GM23338 (cell line): ENCODE measurements at regions not wholly inside any gene's neighbourhood (a gene's known extent, or its start where the extent isn't known, plus 50 kb on each side); places are given as distances from the start of the nearest gene placed in this dataset.

Source experiments
- ATAC-seq: fragments of 200-7000 bp; cut with Tn5 transposase; 3 replicates; pipeline ENCODE4 v1.9.1; 2020
- DNase-seq: peaks from one replicate; pipeline ENCODE4 v3.0.0-alpha.2; 2015; ENCODE audit warnings: low spot score
- H2AFZ ChIP-seq: fragments of 200-600 bp; sonication (generic); 2 replicates; pipeline ENCODE4 v1.8.0; 2016; ENCODE audit warnings: antibody characterized with exemption, mild to moderate bottlenecking, moderate library complexity
- H3F3A ChIP-seq: fragments of 200-600 bp; sonication (generic); replicated peaks from 2 replicates; pipeline ENCODE4 v1.8.0; 2017; ENCODE audit warnings: antibody characterized with exemption, mixed run types, low read depth
- H3K27ac ChIP-seq: fragments of 200-600 bp; sonication (generic); 2 replicates; pipeline ENCODE4 v1.6.1; 2016; ENCODE audit warnings: low read depth
- H3K27me3 ChIP-seq: fragments of 200-600 bp; sonication (generic); 2 replicates; pipeline ENCODE4 v1.8.0; 2016; ENCODE audit warnings: mild to moderate bottlenecking, mixed run types, moderate library complexity; ENCODE audit not compliant: insufficient read depth
- H3K36me3 ChIP-seq: fragments of 200-600 bp; sonication (generic); 2 replicates; pipeline ENCODE4 v1.8.0; 2016; ENCODE audit warnings: mild to moderate bottlenecking; ENCODE audit not compliant: insufficient read depth
- H3K4me1 ChIP-seq: fragments of 200-600 bp; sonication (generic); 2 replicates; pipeline ENCODE4 v1.8.0; 2016; ENCODE audit warnings: mild to moderate bottlenecking, moderate library complexity; ENCODE audit not compliant: insufficient read depth
- H3K4me2 ChIP-seq: fragments of 200-600 bp; sonication (generic); 2 replicates; pipeline ENCODE4 v1.7.1; 2017; ENCODE audit warnings: mixed run types
- H3K4me3 ChIP-seq: fragments of 200-600 bp; sonication (generic); 2 replicates; pipeline ENCODE4 v1.6.1; 2016; ENCODE audit warnings: mixed run types
- H3K79me2 ChIP-seq: fragments of 200-600 bp; sonication (generic); replicated peaks from 2 replicates; pipeline ENCODE4 v1.8.0; 2017; ENCODE audit warnings: mild to moderate bottlenecking; ENCODE audit not compliant: insufficient read depth
- H3K9me2 ChIP-seq: fragments of 200-600 bp; sonication (generic); 2 replicates; pipeline ENCODE4 v1.8.0; 2017; ENCODE audit not compliant: insufficient read depth
- H4K20me1 ChIP-seq: fragments of 200-600 bp; sonication (generic); replicated peaks from 2 replicates; pipeline ENCODE4 v1.8.0; 2017; ENCODE audit warnings: mild to moderate bottlenecking; ENCODE audit not compliant: insufficient read depth
- H3K27ac Mint-ChIP-seq: 2 replicates; pipeline ENCODE4 v1.8.0; 2020; ENCODE audit warnings: inconsistent platforms, mild to moderate bottlenecking, moderate library complexity, mixed read lengths
- H3K27me3 Mint-ChIP-seq: 3 replicates; pipeline ENCODE4 v1.8.0; 2022; ENCODE audit warnings: low read depth, mild to moderate bottlenecking, moderate library complexity, mixed read lengths, inconsistent platforms; ENCODE audit not compliant: insufficient read depth, poor library complexity
- H3K36me3 Mint-ChIP-seq: 3 replicates; pipeline ENCODE4 v1.8.0; 2021; ENCODE audit warnings: low read depth, mild to moderate bottlenecking, inconsistent platforms, moderate library complexity, mixed read lengths
- H3K4me1 Mint-ChIP-seq: 3 replicates; pipeline ENCODE4 v1.8.0; 2020; ENCODE audit warnings: mild to moderate bottlenecking, inconsistent platforms, mixed read lengths
- H3K4me3 Mint-ChIP-seq: 3 replicates; pipeline ENCODE4 v1.8.0; 2021; ENCODE audit warnings: moderate library complexity, mild to moderate bottlenecking, inconsistent platforms, mixed read lengths
- H3K9me3 Mint-ChIP-seq: 3 replicates; pipeline ENCODE4 v1.8.0; 2020; ENCODE audit warnings: moderate library complexity, mild to moderate bottlenecking, inconsistent platforms, mixed read lengths
- CREB1 ChIP-seq: fragments of 250-450 bp; sonication (Bioruptor Pico); IDR thresholded peaks from 2 replicates; pipeline ENCODE4 v1.5.0; 2020; ENCODE audit warnings: low read depth, mild to moderate bottlenecking, moderate library complexity
- EZH2 ChIP-seq: fragments of 200-600 bp; sonication (generic); IDR thresholded peaks from one replicate; pipeline ENCODE4 v1.8.0; 2017; ENCODE audit warnings: antibody characterized with exemption, mild to moderate bottlenecking, low read depth; ENCODE audit not compliant: unreplicated experiment
- EZH2phosphoT487 ChIP-seq: fragments of 200-600 bp; sonication (generic); IDR thresholded peaks from one replicate; pipeline ENCODE4 v1.8.1; 2018; ENCODE audit warnings: antibody characterized with exemption; ENCODE audit not compliant: unreplicated experiment
- JUNB ChIP-seq: IDR thresholded peaks from one replicate; pipeline ENCODE4 v1.6.1; 2016; ENCODE audit warnings: antibody characterized with exemption; ENCODE audit not compliant: unreplicated experiment
- NANOG ChIP-seq: IDR thresholded peaks from 2 replicates; pipeline ENCODE4 v1.6.1; 2016; ENCODE audit warnings: antibody characterized with exemption, borderline replicate concordance
- POLR2AphosphoS5 ChIP-seq: IDR thresholded peaks from 2 replicates; pipeline ENCODE4 v1.6.1; 2016; ENCODE audit warnings: antibody characterized with exemption, low read depth
- ZNF114 ChIP-seq: fragments of 250-450 bp; sonication (Bioruptor Pico); IDR thresholded peaks from 2 replicates; pipeline ENCODE4 v1.5.0; 2020; ENCODE audit warnings: mild to moderate bottlenecking, moderate library complexity
- ZNF462 ChIP-seq: fragments of 250-450 bp; sonication (Bioruptor Pico); IDR thresholded peaks from 2 replicates; pipeline ENCODE4 v1.5.0; 2020; ENCODE audit warnings: mild to moderate bottlenecking, moderate library complexity
- TF ChIP-seq, protein P1 (sequence below): IDR thresholded peaks from 2 replicates; pipeline ENCODE4 v1.6.1; 2016; ENCODE audit warnings: antibody characterized with exemption
- TF ChIP-seq, protein P2 (sequence below), 2 experiments: fragments of 200-600 bp in 1 of 2; sonication (generic) in 1 of 2; conservative IDR thresholded peaks; 2 replicates each; pipeline versions ENCODE4 v1.5.1 to v1.6.1; 2016 to 2017; ENCODE audit warnings: antibody characterized with exemption in 2 of 2, low read depth in 2 of 2, mild to moderate bottlenecking in 2 of 2, moderate library complexity in 1 of 2

DNA sequence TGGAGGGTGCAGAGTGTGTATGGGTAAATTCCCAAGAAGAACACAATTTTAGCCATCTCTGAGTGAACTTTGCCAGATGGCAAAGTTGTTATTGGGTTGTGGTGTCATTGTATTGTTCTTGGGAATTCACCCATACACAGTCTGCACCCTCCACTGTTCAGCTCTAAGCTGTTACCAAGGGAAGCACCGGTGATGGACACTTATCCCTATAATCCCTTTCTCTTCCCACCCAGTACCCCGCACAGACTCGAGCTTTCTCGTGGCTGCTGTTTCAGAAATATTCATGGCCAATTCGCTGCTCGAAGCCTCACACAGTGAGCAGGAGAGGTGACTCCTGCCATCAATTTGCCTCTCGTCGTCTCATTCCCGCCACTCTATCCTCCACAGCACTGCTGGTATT is 95.7 kb upstream of the PALMD start:
- H2AFZ ChIP-seq: 0 out of 2 replicates have a peak overlapping the region, but pooled peaks have one; percentile 43

GRCh38 chr1:99551812-99552614 is 93.9 kb upstream of the PALMD start:
- Mint-ChIP-seq H3K4me1 (no peaks in the 10 kb centered on the region), H3K9me3 (no peaks in the 10 kb centered on the region), H3K27me3 (no peaks in the 10 kb centered on the region), H3K27ac (no peak overlapping the region), H3K36me3 (no peaks in the 10 kb centered on the region), H3K4me3 (no peak overlapping the region)
- Histone ChIP-seq H3K79me2 (no peaks in the 10 kb centered on the region), H3K36me3 (no peaks in the 10 kb centered on the region), H2AFZ (no peak overlapping the region), H3K9me2 (no peaks in the 10 kb centered on the region), H3K27ac (no peak overlapping the region), H3K4me3 (no peak overlapping the region), H3K4me1 (no peaks in the 10 kb centered on the region), H3K27me3 (no peaks in the 10 kb centered on the region), H4K20me1 (no peaks in the 10 kb centered on the region), H3F3A (no peaks in the 10 kb centered on the region), H3K4me2 (no peak overlapping the region)
- DNase-seq (no peak), ATAC-seq (no peak)
- TF ChIP-seq, protein P1, sequence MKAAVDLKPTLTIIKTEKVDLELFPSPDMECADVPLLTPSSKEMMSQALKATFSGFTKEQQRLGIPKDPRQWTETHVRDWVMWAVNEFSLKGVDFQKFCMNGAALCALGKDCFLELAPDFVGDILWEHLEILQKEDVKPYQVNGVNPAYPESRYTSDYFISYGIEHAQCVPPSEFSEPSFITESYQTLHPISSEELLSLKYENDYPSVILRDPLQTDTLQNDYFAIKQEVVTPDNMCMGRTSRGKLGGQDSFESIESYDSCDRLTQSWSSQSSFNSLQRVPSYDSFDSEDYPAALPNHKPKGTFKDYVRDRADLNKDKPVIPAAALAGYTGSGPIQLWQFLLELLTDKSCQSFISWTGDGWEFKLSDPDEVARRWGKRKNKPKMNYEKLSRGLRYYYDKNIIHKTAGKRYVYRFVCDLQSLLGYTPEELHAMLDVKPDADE: no peak
- TF ChIP-seq EZH2 (no peak), ZNF462 (no peak), JUNB (no peak)

More for the DNA sequence above, 95.7 kb upstream of the PALMD start:
- TF ChIP-seq, protein P2, sequence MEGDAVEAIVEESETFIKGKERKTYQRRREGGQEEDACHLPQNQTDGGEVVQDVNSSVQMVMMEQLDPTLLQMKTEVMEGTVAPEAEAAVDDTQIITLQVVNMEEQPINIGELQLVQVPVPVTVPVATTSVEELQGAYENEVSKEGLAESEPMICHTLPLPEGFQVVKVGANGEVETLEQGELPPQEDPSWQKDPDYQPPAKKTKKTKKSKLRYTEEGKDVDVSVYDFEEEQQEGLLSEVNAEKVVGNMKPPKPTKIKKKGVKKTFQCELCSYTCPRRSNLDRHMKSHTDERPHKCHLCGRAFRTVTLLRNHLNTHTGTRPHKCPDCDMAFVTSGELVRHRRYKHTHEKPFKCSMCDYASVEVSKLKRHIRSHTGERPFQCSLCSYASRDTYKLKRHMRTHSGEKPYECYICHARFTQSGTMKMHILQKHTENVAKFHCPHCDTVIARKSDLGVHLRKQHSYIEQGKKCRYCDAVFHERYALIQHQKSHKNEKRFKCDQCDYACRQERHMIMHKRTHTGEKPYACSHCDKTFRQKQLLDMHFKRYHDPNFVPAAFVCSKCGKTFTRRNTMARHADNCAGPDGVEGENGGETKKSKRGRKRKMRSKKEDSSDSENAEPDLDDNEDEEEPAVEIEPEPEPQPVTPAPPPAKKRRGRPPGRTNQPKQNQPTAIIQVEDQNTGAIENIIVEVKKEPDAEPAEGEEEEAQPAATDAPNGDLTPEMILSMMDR (conservative IDR thresholded peaks at IDR 0.05; ENCODE audit: low read depth in 2 of 2): no peak
- TF ChIP-seq ZNF114 (CRISPR knock-in tag) (no peak), EZH2 (no peak), POLR2AphosphoS5 (no peak), JUNB (no peak), EZH2phosphoT487 (no peak), CREB1 (CRISPR knock-in tag) (no peak), NANOG (no peak)
- TF ChIP-seq, protein P1: no peak
- no peaks in the 10 kb centered on the region for H3K36me3 Mint-ChIP-seq
- no peak overlapping the region for H3K4me2 ChIP-seq
- H3K27ac Mint-ChIP-seq: 0 out of 2 replicates have a peak overlapping the region, but pooled peaks have one; percentile 32
- H3K36me3 ChIP-seq: no peaks in the 10 kb centered on the region
- no peaks in the 10 kb centered on the region for H3F3A ChIP-seq
- H4K20me1 ChIP-seq: no peaks in the 10 kb centered on the region
- no peaks in the 10 kb centered on the region for H3K4me1 Mint-ChIP-seq
- H3K4me1 ChIP-seq: no peaks in the 10 kb centered on the region
- H3K9me2 ChIP-seq: no peaks in the 10 kb centered on the region
- DNase-seq: no peak
- ATAC-seq: no peak
- no peak overlapping the region for H3K27ac ChIP-seq
- no peaks in the 10 kb centered on the region for H3K79me2 ChIP-seq
- no peaks in the 10 kb centered on the region for H3K27me3 ChIP-seq
- H3K9me3 Mint-ChIP-seq: no peaks in the 10 kb centered on the region
- no peak overlapping the region for H3K4me3 ChIP-seq
- no peaks in the 10 kb centered on the region for H3K27me3 Mint-ChIP-seq
- no peak overlapping the region for H3K4me3 Mint-ChIP-seq
